ENCODE measurements at regions not wholly inside any gene's neighbourhood (a gene's known extent, or its start where the extent isn't known, plus 50 kb on each side); places are given as distances from the start of the nearest gene placed in this dataset.
"Not testable (repeated sequence)": the region's sequence is repeated elsewhere in the genome, so short reads cannot be mapped to it uniquely, and the experiment has no call there.

DNA sequence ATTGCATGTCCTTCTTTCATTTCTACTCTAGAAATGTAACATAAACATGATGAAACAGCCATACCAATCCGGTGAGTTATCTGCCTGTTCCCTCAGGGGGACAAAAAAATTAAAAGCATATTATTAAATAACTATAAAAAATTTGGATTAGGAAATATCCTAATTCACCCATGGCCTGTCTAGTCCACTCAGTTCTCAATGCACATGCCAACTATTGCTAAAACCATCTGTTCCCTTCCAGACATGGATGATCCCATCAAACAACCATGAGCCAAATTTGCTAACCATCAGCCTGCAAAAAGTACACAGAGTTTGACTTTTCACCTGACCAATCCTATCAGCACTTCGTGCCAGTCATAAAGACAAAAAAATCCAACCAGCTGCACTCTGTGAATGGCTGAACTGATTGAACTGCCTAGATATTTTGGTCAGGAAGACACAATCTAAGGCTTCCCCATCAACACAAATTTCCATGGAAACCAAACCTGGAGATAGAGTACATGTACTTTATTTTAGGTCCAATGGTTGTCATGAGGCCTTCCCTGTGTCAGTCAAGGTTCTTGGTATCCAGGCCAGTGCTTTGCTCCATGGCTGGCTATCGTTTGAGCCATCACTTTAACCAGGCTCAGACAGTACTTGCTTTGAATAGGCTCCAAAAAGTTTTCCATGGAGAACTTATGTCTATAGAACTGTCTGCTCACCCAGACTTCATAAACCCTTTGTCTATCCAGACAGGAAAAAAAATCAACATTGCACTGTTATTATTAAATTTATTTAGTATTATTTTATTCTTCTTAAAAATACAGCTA is 570.8 kb downstream of the LTN1 start:
- no peak for DNase-seq (ENCODE audit: low read depth, low spot score)

GRCh38 chr21:28419811-28420210 is 572.9 kb downstream of the LTN1 start:
- no peak for DNase-seq (ENCODE audit: low read depth, low spot score)

- DNase-seq (ENCODE audit: low read depth, low spot score), result no peak
Observed at GRCh38 chr21:28418726-28419514, 573.8 kb downstream of the LTN1 start.

GRCh38 chr21:28410256-28410655 is 582.4 kb downstream of the LTN1 start:
- no peak for DNase-seq (ENCODE audit: low read depth, low spot score)

DNA sequence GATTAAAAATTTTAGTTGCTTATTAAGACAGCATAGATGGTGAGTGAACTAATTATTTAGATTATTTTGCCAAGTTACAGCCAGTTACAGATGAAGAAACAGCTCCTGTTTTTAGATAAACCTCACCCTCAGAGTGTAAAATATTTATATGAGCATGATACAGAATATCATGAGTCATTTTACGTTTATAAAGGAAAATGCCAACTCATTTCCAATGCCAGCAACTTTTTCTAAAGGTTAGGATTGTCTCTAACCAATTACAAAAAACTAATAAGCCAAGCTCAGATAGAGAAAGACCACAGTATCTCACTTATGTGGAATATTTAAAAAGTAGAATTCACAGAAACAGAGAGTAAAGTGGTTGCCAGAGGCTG is 590.1 kb downstream of the LTN1 start:
- DNase-seq (ENCODE audit: low read depth, low spot score), result no peak

DNA sequence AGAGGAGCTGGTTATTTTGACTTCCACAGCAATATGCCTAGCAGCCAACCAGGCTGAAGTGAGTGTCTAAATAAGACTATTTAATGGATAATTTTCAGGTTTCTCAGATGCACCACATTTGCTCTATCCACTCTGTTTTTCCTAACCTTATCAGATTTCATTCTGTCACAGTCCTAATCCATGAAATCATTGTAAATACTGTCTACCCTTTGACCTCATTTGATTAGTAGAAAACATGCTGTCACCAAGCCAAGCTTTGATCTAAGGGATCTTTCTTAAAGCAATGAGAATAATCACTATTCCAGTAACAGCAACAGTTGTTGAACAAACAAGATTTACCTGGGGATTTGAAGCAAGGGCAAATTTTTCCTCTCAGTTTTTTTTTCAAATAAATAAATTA is 595.6 kb downstream of the LTN1 start:
- DNase-seq (ENCODE audit: low read depth, low spot score), result no peak

DNA sequence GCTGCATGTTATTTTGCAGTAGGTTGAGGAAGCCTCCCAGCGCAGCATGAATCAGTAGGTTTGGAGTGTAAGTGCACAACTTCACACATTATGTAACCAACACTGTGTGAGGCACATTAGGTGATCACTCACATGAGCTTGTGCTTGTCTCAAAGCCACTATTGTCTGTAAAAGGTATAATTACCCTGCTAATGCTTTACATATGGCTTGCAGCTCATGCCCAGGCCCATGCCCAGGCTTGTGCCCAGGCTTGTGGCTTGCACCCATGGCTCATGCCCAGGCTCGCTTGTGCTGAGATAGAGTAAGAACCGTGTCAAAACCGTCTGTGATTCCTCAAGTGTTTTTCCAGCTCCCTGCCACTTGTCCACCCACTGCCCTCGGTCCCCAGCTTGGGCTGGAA is 596.3 kb downstream of the LTN1 start:
- no peak for DNase-seq (ENCODE audit: low read depth, low spot score)

- DNase-seq (ENCODE audit: low read depth, low spot score), result no peak
Observed at GRCh38 chr21:28393279-28393678, 599.4 kb downstream of the LTN1 start.

GRCh38 chr21:28391938-28392849 is 600.5 kb downstream of the LTN1 start:
- DNase-seq (ENCODE audit: low read depth, low spot score), result no peak

- DNase-seq (ENCODE audit: low read depth, low spot score), result no peak
Observed at GRCh38 chr21:28387220-28387619, 605.5 kb downstream of the LTN1 start.

GRCh38 chr21:28385845-28386244 is 606.8 kb downstream of the LTN1 start:
- no peak for DNase-seq (ENCODE audit: low read depth, low spot score)

GRCh38 chr21:28381000-28381745 is 611.5 kb downstream of the LTN1 start:
- DNase-seq (ENCODE audit: low read depth, low spot score), result not testable (repeated sequence)

DNA sequence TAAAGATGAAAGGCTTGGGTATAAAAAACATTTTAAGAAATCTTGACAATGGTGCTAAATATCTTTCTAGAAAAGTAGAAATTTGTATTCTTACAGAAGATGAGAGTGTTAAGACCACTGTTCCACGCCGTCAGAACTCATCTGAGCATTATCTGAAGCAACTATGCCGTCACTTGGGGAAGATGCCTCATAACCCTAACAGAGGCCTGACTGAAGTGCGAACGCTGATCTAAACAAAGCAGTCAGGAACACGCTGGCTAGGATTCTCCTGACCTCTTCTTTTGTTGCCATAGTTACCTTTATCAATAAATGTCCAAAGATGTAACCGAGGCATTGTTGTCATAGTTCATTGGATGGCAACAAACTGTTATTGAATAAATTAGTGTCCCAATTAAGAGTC is 612.4 kb downstream of the LTN1 start:
- no peak for DNase-seq (ENCODE audit: low read depth, low spot score)

DNA sequence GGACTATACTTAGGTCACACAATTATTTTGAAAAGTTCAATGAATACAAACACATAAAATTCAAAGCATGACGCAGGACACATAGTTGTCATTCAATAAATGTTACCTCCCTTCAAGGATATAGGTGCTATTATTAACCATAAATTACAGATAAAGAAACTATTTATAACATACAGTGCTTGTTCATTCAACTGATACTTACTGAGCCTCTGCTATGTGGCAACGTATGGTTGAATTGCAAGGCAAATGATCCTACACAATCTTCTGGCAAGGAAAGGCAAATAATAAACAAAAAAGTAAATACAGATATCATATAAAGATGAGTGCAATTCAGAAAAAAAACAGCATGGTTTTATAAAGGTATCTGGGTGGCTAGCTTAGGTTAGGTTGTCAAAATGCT is 614.7 kb downstream of the LTN1 start:
- DNase-seq (ENCODE audit: low read depth, low spot score), result no peak

- DNase-seq (ENCODE audit: low read depth, low spot score), result no peak
Observed at GRCh38 chr21:28375708-28376385, 616.8 kb downstream of the LTN1 start.

DNA sequence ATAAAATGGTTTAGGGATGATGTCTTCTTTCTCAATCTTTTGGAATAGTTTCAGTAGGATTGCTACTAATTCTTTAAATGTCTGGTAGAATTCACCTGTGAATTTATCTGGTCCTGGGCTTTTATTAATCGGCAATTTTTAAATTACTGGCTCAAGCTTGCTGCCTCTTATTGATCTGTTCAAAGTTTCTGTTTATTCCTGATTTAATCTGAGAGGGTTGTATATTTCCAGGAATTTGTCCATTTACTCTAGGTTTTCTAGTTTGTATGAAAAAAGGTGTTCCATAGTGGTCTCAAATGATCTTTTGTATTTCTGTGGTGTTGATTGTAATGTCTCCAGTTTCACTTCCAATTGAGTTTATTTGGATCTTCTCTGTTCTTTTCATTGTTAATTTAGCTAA is 617.8 kb downstream of the LTN1 start:
- no peak for DNase-seq (ENCODE audit: low read depth, low spot score)

DNA sequence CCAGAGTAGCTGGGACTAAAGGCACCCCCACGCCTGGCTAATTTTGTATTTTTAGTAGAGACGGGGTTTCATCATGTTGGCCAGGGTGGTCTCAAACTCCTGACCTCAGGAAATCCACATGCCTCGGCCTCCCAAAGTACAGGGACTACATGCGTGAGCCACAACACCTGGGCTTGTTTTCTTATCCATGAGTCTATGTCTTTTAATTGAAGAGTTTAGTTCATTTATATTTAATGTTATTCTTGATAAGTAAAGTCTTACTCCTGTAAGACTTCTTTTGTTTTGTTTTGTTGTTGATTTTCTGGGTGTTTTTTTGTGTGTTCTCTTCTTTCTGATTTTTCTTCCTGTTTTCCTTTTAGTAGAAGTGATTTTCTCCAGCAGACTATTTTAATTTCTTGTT is 621.0 kb downstream of the LTN1 start:
- no peak for DNase-seq (ENCODE audit: low read depth, low spot score)

- DNase-seq (ENCODE audit: low read depth, low spot score), result no peak
Observed at GRCh38 chr21:28359300-28359699, 633.4 kb downstream of the LTN1 start.

GRCh38 chr21:28358702-28359101 is 634.0 kb downstream of the LTN1 start:
- DNase-seq (ENCODE audit: low read depth, low spot score), result no peak

GRCh38 chr21:28358170-28358569 is 634.5 kb downstream of the LTN1 start:
- no peak for DNase-seq (ENCODE audit: low read depth, low spot score)

DNA sequence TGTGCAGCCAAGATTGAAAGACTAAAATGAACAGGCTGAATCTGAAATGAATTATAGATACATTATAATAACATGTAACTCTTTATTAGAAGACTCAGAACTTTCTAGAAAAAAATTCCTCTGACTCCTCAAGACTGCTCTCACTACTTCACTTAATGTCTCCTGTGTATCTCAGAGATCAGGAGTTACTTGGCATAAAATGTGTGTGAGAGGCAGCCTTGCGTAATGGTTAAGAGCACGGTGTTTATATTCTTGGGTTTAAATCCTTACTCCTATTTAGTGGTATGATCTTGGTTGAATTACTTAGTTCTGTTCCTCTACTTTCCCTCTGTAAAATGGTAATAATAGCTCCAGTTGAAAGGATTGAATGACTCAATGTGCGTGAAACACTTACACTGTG is 634.9 kb downstream of the LTN1 start:
- no peak for DNase-seq (ENCODE audit: low read depth, low spot score)

Measured in iPS DF 19.7 (cell line).